ENCODE measurements at regions not wholly inside any gene's neighbourhood (a gene's known extent, or its start where the extent isn't known, plus 50 kb on each side); places are given as distances from the start of the nearest gene placed in this dataset.

- intact Hi-C loops (cut with micrococcal nuclease): no loop called here
- Mint-ChIP-seq H3K4me3 (no peak overlapping the region), H3K27ac (no peak overlapping the region), H3K9me3 (no peaks in the 10 kb centered on the region), H3K4me1 (peaks cover 0 to 2% (median 0%) of the 10 kb centered on the region in 7 donors), H3K36me3 (no peaks in the 10 kb centered on the region), H3K27me3 (peaks cover 0 to 23% (median 12%) of the 10 kb centered on the region in 5 donors)
- ChIA-PET POLR2A (no interaction called here), CTCF (no interaction called here)
- Histone ChIP-seq H3K27me3 (ENCODE audit: control insufficient read depth in 2 of 2, insufficient read depth in 2 of 2, low read length in 2 of 2) (no peaks in the 10 kb centered on the region), H3K36me3 (ENCODE audit: control insufficient read depth in 2 of 3, insufficient read depth in 3 of 3, low read length in 3 of 3) (no peaks in the 10 kb centered on the region), H3K4me3 (ENCODE audit: low read length) (no peak overlapping the region), H3K4me1 (ENCODE audit: control insufficient read depth in 2 of 2, insufficient read depth in 2 of 2, low read length in 2 of 2) (no peaks in the 10 kb centered on the region), H3K9me3 (ENCODE audit: control insufficient read depth in 2 of 3, low read length in 3 of 3) (no peaks in the 10 kb centered on the region), H3K27ac (ENCODE audit: low read depth, low read length) (no peak overlapping the region)
- ATAC-seq (no peak), DNase-seq (no peak)
These were observed 83.8 kb downstream of the LSM5 start for GRCh38 chr7:32406386-32406785.

GRCh38 chr7:32403463-32404229 lies 86.5 kb downstream of the LSM5 start:
- no peaks in the 10 kb centered on the region for H3K27me3 ChIP-seq (ENCODE audit: control insufficient read depth in 2 of 2, insufficient read depth in 2 of 2, low read length in 2 of 2)
- ChIA-PET POLR2A (no interaction called here), CTCF (no interaction called here)
- ATAC-seq: no peak
- no peak overlapping the region for H3K4me3 ChIP-seq (ENCODE audit: low read length)
- no peak overlapping the region for H3K4me3 Mint-ChIP-seq
- DNase-seq: no peak
- peaks cover 0 to 18% (median 15%) of the 10 kb centered on the region in 5 donors for H3K27me3 Mint-ChIP-seq
- peaks cover 0 to 4% (median 0%) of the 10 kb centered on the region in 5 donors for H3K36me3 Mint-ChIP-seq
- no peaks in the 10 kb centered on the region for H3K4me1 ChIP-seq (ENCODE audit: control insufficient read depth in 2 of 2, insufficient read depth in 2 of 2, low read length in 2 of 2)
- H3K27ac ChIP-seq (ENCODE audit: low read depth, low read length): no peak overlapping the region
- no peaks in the 10 kb centered on the region for H3K4me1 Mint-ChIP-seq
- H3K9me3 ChIP-seq (ENCODE audit: control insufficient read depth in 2 of 3, low read length in 3 of 3): no peaks in the 10 kb centered on the region
- intact Hi-C loops (cut with micrococcal nuclease): no loop called here
- no peaks in the 10 kb centered on the region for H3K36me3 ChIP-seq (ENCODE audit: control insufficient read depth in 2 of 3, insufficient read depth in 3 of 3, low read length in 3 of 3)
- peaks cover 0 to 2% (median 0%) of the 10 kb centered on the region in 11 donors for H3K9me3 Mint-ChIP-seq
- no peak overlapping the region for H3K27ac Mint-ChIP-seq

- Mint-ChIP-seq H3K4me1 (no peaks in the 10 kb centered on the region), H3K9me3 (peaks cover 0 to 13% (median 0%) of the 10 kb centered on the region in 11 donors), H3K27ac (no peak overlapping the region), H3K36me3 (peaks cover 0 to 4% (median 0%) of the 10 kb centered on the region in 5 donors), H3K4me3 (no peak overlapping the region), H3K27me3 (peaks cover 0 to 10% (median 9%) of the 10 kb centered on the region in 5 donors)
- POLR2A ChIA-PET: no interaction called here
- CTCF ChIA-PET: no interaction called here
- DNase-seq (no peak), ATAC-seq (no peak)
- intact Hi-C loops (cut with micrococcal nuclease): no loop called here
- no peaks in the 10 kb centered on the region for H3K36me3 ChIP-seq (ENCODE audit: control insufficient read depth in 2 of 3, insufficient read depth in 3 of 3, low read length in 3 of 3)
- H3K9me3 ChIP-seq (ENCODE audit: control insufficient read depth in 2 of 3, low read length in 3 of 3): no peaks in the 10 kb centered on the region
- no peaks in the 10 kb centered on the region for H3K27me3 ChIP-seq (ENCODE audit: control insufficient read depth in 2 of 2, insufficient read depth in 2 of 2, low read length in 2 of 2)
- H3K4me1 ChIP-seq (ENCODE audit: control insufficient read depth in 2 of 2, insufficient read depth in 2 of 2, low read length in 2 of 2): no peaks in the 10 kb centered on the region
- no peak overlapping the region for H3K27ac ChIP-seq (ENCODE audit: low read depth, low read length)
- H3K4me3 ChIP-seq (ENCODE audit: low read length): no peak overlapping the region
These were observed 89.5 kb downstream of the LSM5 start for GRCh38 chr7:32400676-32401075.

- H3K4me3 Mint-ChIP-seq: no peak overlapping the region
- H3K27ac Mint-ChIP-seq: no peak overlapping the region
- H3K27ac ChIP-seq (ENCODE audit: low read depth, low read length): no peak overlapping the region
- no peak for ATAC-seq
- H3K27me3 ChIP-seq (ENCODE audit: control insufficient read depth in 2 of 2, insufficient read depth in 2 of 2, low read length in 2 of 2): no peaks in the 10 kb centered on the region
- ChIA-PET POLR2A (no interaction called here), CTCF (interaction anchor here (0.6 kb wide), 1 partner anchor 120 kb away, joined by 3 read pairs; no protein-coding TSS in a partner anchor)
- H3K9me3 ChIP-seq (ENCODE audit: control insufficient read depth in 2 of 3, low read length in 3 of 3): no peaks in the 10 kb centered on the region
- H3K36me3 Mint-ChIP-seq: peaks cover 0 to 4% (median 0%) of the 10 kb centered on the region in 5 donors
- H3K9me3 Mint-ChIP-seq: peaks cover 0 to 13% (median 0%) of the 10 kb centered on the region in 11 donors
- no peak overlapping the region for H3K4me3 ChIP-seq (ENCODE audit: low read length)
- H3K4me1 Mint-ChIP-seq: no peaks in the 10 kb centered on the region
- no peaks in the 10 kb centered on the region for H3K36me3 ChIP-seq (ENCODE audit: control insufficient read depth in 2 of 3, insufficient read depth in 3 of 3, low read length in 3 of 3)
- H3K27me3 Mint-ChIP-seq: peaks cover 2 to 17% (median 10%) of the 10 kb centered on the region in 5 donors
- intact Hi-C loops (cut with micrococcal nuclease): no loop called here
- no peak for DNase-seq
- no peaks in the 10 kb centered on the region for H3K4me1 ChIP-seq (ENCODE audit: control insufficient read depth in 2 of 2, insufficient read depth in 2 of 2, low read length in 2 of 2)
These were observed 90.9 kb downstream of the LSM5 start for GRCh38 chr7:32399311-32399710.

- Mint-ChIP-seq H3K4me3 (no peak overlapping the region), H3K27me3 (peaks cover 0 to 8% (median 2%) of the 10 kb centered on the region in 5 donors), H3K9me3 (peaks cover 0 to 13% (median 0%) of the 10 kb centered on the region in 11 donors), H3K4me1 (no peaks in the 10 kb centered on the region), H3K27ac (no peak overlapping the region), H3K36me3 (no peaks in the 10 kb centered on the region)
- no peak for DNase-seq
- ChIA-PET POLR2A (no interaction called here), CTCF (no interaction called here)
- Histone ChIP-seq H3K27ac (ENCODE audit: low read depth, low read length) (no peak overlapping the region), H3K4me1 (ENCODE audit: control insufficient read depth in 2 of 2, insufficient read depth in 2 of 2, low read length in 2 of 2) (no peaks in the 10 kb centered on the region), H3K4me3 (ENCODE audit: low read length) (no peak overlapping the region), H3K36me3 (ENCODE audit: control insufficient read depth in 2 of 3, insufficient read depth in 3 of 3, low read length in 3 of 3) (no peaks in the 10 kb centered on the region), H3K9me3 (ENCODE audit: control insufficient read depth in 2 of 3, low read length in 3 of 3) (no peaks in the 10 kb centered on the region), H3K27me3 (ENCODE audit: control insufficient read depth in 2 of 2, insufficient read depth in 2 of 2, low read length in 2 of 2) (no peaks in the 10 kb centered on the region)
- no peak for ATAC-seq
- intact Hi-C loops (cut with micrococcal nuclease): no loop called here
These were observed 95.0 kb downstream of the LSM5 start for GRCh38 chr7:32395168-32395567.

GRCh38 chr7:32393861-32394260 lies 96.3 kb downstream of the LSM5 start:
- DNase-seq: no peak
- H3K27me3 Mint-ChIP-seq: peaks cover 0 to 10% (median 4%) of the 10 kb centered on the region in 5 donors

GRCh38 chr7:32390210-32390609 lies 100.0 kb downstream of the LSM5 start:
- Histone ChIP-seq H3K4me3 (ENCODE audit: low read length) (no peak overlapping the region), H3K27ac (ENCODE audit: low read depth, low read length) (no peak overlapping the region), H3K4me1 (ENCODE audit: control insufficient read depth in 2 of 2, insufficient read depth in 2 of 2, low read length in 2 of 2) (no peaks in the 10 kb centered on the region), H3K36me3 (ENCODE audit: control insufficient read depth in 2 of 3, insufficient read depth in 3 of 3, low read length in 3 of 3) (no peaks in the 10 kb centered on the region), H3K27me3 (ENCODE audit: control insufficient read depth in 2 of 2, insufficient read depth in 2 of 2, low read length in 2 of 2) (no peaks in the 10 kb centered on the region), H3K9me3 (ENCODE audit: control insufficient read depth in 2 of 3, low read length in 3 of 3) (no peaks in the 10 kb centered on the region)
- DNase-seq (no peak), ATAC-seq (no peak)
- CTCF ChIA-PET: no interaction called here
- POLR2A ChIA-PET: no interaction called here
- Mint-ChIP-seq H3K27ac (no peak overlapping the region), H3K4me1 (no peaks in the 10 kb centered on the region), H3K27me3 (peaks cover 2 to 15% (median 14%) of the 10 kb centered on the region in 5 donors), H3K4me3 (no peak overlapping the region), H3K36me3 (no peaks in the 10 kb centered on the region), H3K9me3 (peaks cover 0 to 5% (median 3%) of the 10 kb centered on the region in 11 donors)
- intact Hi-C loops (cut with micrococcal nuclease): no loop called here

More at GRCh38 chr7:32393861-32394260, 96.3 kb downstream of the LSM5 start:
- no peaks in the 10 kb centered on the region for H3K36me3 Mint-ChIP-seq
- H3K4me3 Mint-ChIP-seq: no peak overlapping the region
- ATAC-seq: no peak
- CTCF ChIA-PET: no interaction called here
- POLR2A ChIA-PET: no interaction called here
- Histone ChIP-seq H3K9me3 (ENCODE audit: control insufficient read depth in 2 of 3, low read length in 3 of 3) (no peaks in the 10 kb centered on the region), H3K4me3 (ENCODE audit: low read length) (no peak overlapping the region), H3K4me1 (ENCODE audit: control insufficient read depth in 2 of 2, insufficient read depth in 2 of 2, low read length in 2 of 2) (no peaks in the 10 kb centered on the region), H3K27ac (ENCODE audit: low read depth, low read length) (no peak overlapping the region), H3K27me3 (ENCODE audit: control insufficient read depth in 2 of 2, insufficient read depth in 2 of 2, low read length in 2 of 2) (no peaks in the 10 kb centered on the region), H3K36me3 (ENCODE audit: control insufficient read depth in 2 of 3, insufficient read depth in 3 of 3, low read length in 3 of 3) (no peaks in the 10 kb centered on the region)
- peaks cover 0 to 13% (median 0%) of the 10 kb centered on the region in 11 donors for H3K9me3 Mint-ChIP-seq
- H3K27ac Mint-ChIP-seq: no peak overlapping the region
- no peaks in the 10 kb centered on the region for H3K4me1 Mint-ChIP-seq
- intact Hi-C loops (cut with micrococcal nuclease): no loop called here

Measured in naive thymus-derived CD4-positive, alpha-beta T cell (primary cell).